Esophagus (tissue), 2 donors: ENCODE measurements at regions not wholly inside any gene's neighbourhood (a gene's known extent, or its start where the extent isn't known, plus 50 kb on each side); places are given as distances from the start of the nearest gene placed in this dataset.

Experiments used
- H3K27ac ChIP-seq, 2 donors: one replicate each; pipeline ENCODE4 v1.5.1; 2013; ENCODE audit warnings: low read depth in 2 of 2, mild to moderate bottlenecking in 2 of 2, inconsistent platforms in 1 of 2, low read length in 1 of 2, moderate library complexity in 1 of 2
- H3K27me3 ChIP-seq, 2 donors: one replicate each; pipeline ENCODE4 v1.6.1; 2013; ENCODE audit warnings: low read length in 2 of 2, control low read depth in 1 of 2, mild to moderate bottlenecking in 1 of 2; ENCODE audit not compliant: insufficient read depth in 2 of 2, control insufficient read depth in 1 of 2
- H3K36me3 ChIP-seq, 2 donors: one replicate each; pipeline ENCODE4 v1.6.1; 2013; ENCODE audit warnings: low read length in 1 of 2; ENCODE audit not compliant: control insufficient read depth in 2 of 2, insufficient read depth in 2 of 2
- H3K4me1 ChIP-seq, 2 donors: one replicate each; pipeline ENCODE4 v1.6.1; 2013; ENCODE audit warnings: low read length in 1 of 2; ENCODE audit not compliant: control insufficient read depth in 2 of 2, insufficient read depth in 2 of 2
- H3K4me3 ChIP-seq, 2 donors: one replicate each; pipeline ENCODE4 v1.5.1; 2013; ENCODE audit warnings: low read length in 2 of 2, mild to moderate bottlenecking in 2 of 2, low read depth in 1 of 2, moderate library complexity in 1 of 2
- H3K9me3 ChIP-seq, 2 donors: one replicate each; pipeline ENCODE4 v1.6.1; 2013; ENCODE audit warnings: mild to moderate bottlenecking in 2 of 2, low read depth in 1 of 2, low read length in 1 of 2, moderate library complexity in 1 of 2; ENCODE audit not compliant: control insufficient read depth in 2 of 2, insufficient read depth in 1 of 2
- WGBS, 2 donors: extraction: QIAGEN DNeasy Blood & Tissue Kit; methylation state at CpG; one replicate each; pipeline ENCODE4 v1.1.7; 2013; 5-methylcytosine and 5-hydroxymethylcytosine counted together
- donor health status: healthy with polysubstance abuse.
- donor health status: Bipolar disorder and iron deficiency.

DNA sequence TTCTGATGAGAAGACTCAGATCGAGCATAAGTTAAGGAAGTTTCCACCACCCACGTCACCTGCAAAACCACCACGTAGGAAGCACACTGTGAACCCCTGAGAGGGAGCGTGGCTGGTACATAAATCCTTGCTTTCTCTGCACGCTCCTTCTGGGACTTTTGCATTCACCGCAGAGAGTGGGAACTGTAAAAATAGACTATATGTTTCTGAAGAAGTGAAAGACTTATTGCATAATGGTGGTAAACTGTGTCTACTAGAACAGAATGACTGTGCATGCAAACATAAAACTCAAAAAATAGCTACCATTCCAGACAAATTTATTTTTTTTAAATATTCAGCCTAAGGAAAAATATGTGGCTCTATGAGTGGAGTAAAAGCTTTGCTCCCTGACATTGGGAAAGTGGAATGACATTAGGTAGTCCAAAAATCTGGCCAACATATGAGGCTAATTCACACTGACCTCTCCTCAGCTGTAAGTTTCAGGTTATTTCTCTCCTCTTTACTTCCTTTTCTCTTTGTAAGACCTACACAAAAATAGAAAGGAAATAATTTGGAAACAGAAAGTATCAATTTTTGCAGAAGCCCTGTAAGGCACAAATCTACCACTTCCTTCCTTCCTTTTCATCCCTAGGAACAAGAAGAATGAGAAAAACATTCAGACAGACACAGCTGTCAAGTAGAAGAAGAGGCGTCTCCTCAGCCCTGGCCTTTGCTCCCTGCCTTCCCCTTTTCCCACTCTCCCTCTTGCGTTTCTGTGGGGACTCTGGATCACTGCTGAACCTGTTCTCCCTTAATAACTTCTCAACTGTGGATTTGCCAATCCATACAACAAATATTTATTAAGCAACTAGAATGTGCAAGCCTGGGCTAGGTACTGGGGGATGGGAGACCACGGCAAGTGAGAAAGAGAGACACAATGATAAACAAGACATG lies 264.3 kb upstream of the FOXN3 start:
- H3K27me3 ChIP-seq = no peaks in the 10 kb centered on the region
- H3K36me3 ChIP-seq = no peaks in the 10 kb centered on the region
- 59 to 70% methylated on average over 9 of the region's 9 CpGs for WGBS, 2 donors
- H3K27ac ChIP-seq = peak overlapping the region in 1 of 2 donors; percentile 18
- H3K9me3 ChIP-seq = peaks cover 0 to 3% of the 10 kb centered on the region in 2 donors
- H3K4me1 ChIP-seq = no peaks in the 10 kb centered on the region
- no peak overlapping the region for H3K4me3 ChIP-seq

- H3K27ac ChIP-seq = no peak overlapping the region
- no peaks in the 10 kb centered on the region for H3K4me1 ChIP-seq
- no peaks in the 10 kb centered on the region for H3K27me3 ChIP-seq
- H3K9me3 ChIP-seq = peaks cover 0 to 3% of the 10 kb centered on the region in 2 donors
- no peak overlapping the region for H3K4me3 ChIP-seq
- no peaks in the 10 kb centered on the region for H3K36me3 ChIP-seq
- WGBS, 2 donors = 78 to 84% methylated on average over 4 of the region's 4 CpGs
Observed at GRCh38 chr14:89680156-89680555, 263.1 kb upstream of the FOXN3 start.

GRCh38 chr14:89678768-89679167 lies 261.7 kb upstream of the FOXN3 start:
- WGBS, 2 donors = 81 to 87% methylated on average over 2 of the region's 2 CpGs
- Histone ChIP-seq H3K9me3 (no peaks in the 10 kb centered on the region), H3K4me3 (no peak overlapping the region), H3K27me3 (no peaks in the 10 kb centered on the region), H3K36me3 (no peaks in the 10 kb centered on the region), H3K27ac (no peak overlapping the region), H3K4me1 (no peaks in the 10 kb centered on the region)

GRCh38 chr14:89675590-89675989 lies 258.6 kb upstream of the FOXN3 start:
- no peaks in the 10 kb centered on the region for H3K9me3 ChIP-seq
- WGBS, 2 donors = 61 to 64% methylated on average over 3 of the region's 3 CpGs
- no peaks in the 10 kb centered on the region for H3K4me1 ChIP-seq
- H3K27me3 ChIP-seq = no peaks in the 10 kb centered on the region
- H3K27ac ChIP-seq = no peak overlapping the region
- no peaks in the 10 kb centered on the region for H3K36me3 ChIP-seq
- H3K4me3 ChIP-seq = no peak overlapping the region

- WGBS, 2 donors = 24 to 38% methylated on average over 1 of the region's 1 CpG
- H3K36me3 ChIP-seq = no peaks in the 10 kb centered on the region
- H3K9me3 ChIP-seq = no peaks in the 10 kb centered on the region
- no peaks in the 10 kb centered on the region for H3K4me1 ChIP-seq
- H3K27ac ChIP-seq = no peak overlapping the region
- no peaks in the 10 kb centered on the region for H3K27me3 ChIP-seq
- H3K4me3 ChIP-seq = no peak overlapping the region
Observed at GRCh38 chr14:89674936-89675335, 257.9 kb upstream of the FOXN3 start.

DNA sequence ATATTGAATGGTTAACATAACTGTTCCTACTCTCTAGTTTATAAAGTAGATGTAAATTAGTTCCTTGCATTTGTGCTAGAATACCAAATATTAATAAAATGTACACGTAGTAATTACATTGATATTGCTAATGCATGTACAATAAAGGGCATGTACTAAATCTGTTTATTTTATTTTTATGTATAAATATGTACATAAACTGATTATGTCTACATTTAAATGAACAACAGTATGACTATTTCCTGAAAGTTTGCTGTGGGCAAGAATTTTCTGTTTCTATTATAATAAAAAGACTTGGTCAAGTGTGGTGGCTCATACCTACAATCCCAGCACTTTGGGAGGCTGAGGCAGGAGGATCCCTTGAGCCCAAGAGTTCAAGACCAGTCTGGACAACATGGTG lies 257.2 kb upstream of the FOXN3 start:
- WGBS, 2 donors = 89 to 97% methylated on average over 1 of the region's 1 CpG
- Histone ChIP-seq H3K27ac (no peak overlapping the region), H3K27me3 (no peaks in the 10 kb centered on the region), H3K4me1 (no peaks in the 10 kb centered on the region), H3K36me3 (no peaks in the 10 kb centered on the region), H3K4me3 (no peak overlapping the region), H3K9me3 (no peaks in the 10 kb centered on the region)

- no peaks in the 10 kb centered on the region for H3K9me3 ChIP-seq
- H3K36me3 ChIP-seq = no peaks in the 10 kb centered on the region
- no peak overlapping the region for H3K27ac ChIP-seq
- WGBS, 2 donors = 68 to 79% methylated on average over 6 of the region's 6 CpGs
- H3K27me3 ChIP-seq = no peaks in the 10 kb centered on the region
- H3K4me1 ChIP-seq = no peaks in the 10 kb centered on the region
- no peak overlapping the region for H3K4me3 ChIP-seq
Observed at GRCh38 chr14:89673512-89674225, 256.6 kb upstream of the FOXN3 start.

GRCh38 chr14:89672636-89673511 lies 255.8 kb upstream of the FOXN3 start:
- Histone ChIP-seq H3K36me3 (no peaks in the 10 kb centered on the region), H3K27me3 (no peaks in the 10 kb centered on the region), H3K9me3 (no peaks in the 10 kb centered on the region), H3K4me1 (no peaks in the 10 kb centered on the region), H3K4me3 (no peak overlapping the region), H3K27ac (no peak overlapping the region)
- 79 to 86% methylated on average over 17 of the region's 17 CpGs for WGBS, 2 donors

- Histone ChIP-seq H3K27ac (no peak overlapping the region), H3K9me3 (no peaks in the 10 kb centered on the region), H3K27me3 (no peaks in the 10 kb centered on the region), H3K4me3 (no peak overlapping the region), H3K36me3 (no peaks in the 10 kb centered on the region), H3K4me1 (no peaks in the 10 kb centered on the region)
- WGBS, 2 donors = 81 to 83% methylated on average over 11 of the region's 11 CpGs
Observed at GRCh38 chr14:89669193-89669592, 252.2 kb upstream of the FOXN3 start.
